ENCODE measurements at regions not wholly inside any gene's neighbourhood (a gene's known extent, or its start where the extent isn't known, plus 50 kb on each side); places are given as distances from the start of the nearest gene placed in this dataset.

DNA sequence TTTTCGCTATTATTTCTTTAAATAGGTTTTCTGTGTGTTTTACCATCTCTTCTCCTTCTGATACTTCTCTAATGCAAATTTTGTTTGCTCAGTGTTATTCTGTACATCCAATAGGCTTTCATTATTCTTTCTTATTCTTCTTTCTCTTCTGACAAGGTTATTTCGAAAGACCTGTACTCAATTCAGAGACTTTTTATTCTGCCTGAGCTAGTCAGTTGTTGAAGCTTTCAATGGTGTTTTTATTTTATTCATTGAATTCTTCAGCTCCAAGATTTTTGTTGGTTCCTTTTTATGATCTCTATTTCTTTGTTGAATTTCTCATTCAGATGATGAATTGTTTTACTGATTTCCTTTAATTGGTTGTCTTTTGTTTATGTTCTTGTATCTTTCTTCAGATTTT lies 706.2 kb downstream of the NR2F1-AS1 start:
- TF ChIP-seq GATA3 (IDR thresholded peaks at IDR 0.05; ENCODE audit: low read depth, low read length), result no peak
- TF ChIP-seq GATA2 (IDR thresholded peaks at IDR 0.05; ENCODE audit: low read depth, low read length), result no peak
